MCF 10A (cell line): ENCODE measurements at regions not wholly inside any gene's neighbourhood (a gene's known extent, or its start where the extent isn't known, plus 50 kb on each side); places are given as distances from the start of the nearest gene placed in this dataset.

ENCODE experiments used
- BruUV-seq: library from RNA; stranded (reverse); fragments of 400-500 nt; replicated peaks from 2 replicates; lab custom pipeline; 2021; lab: Mats Ljungman, UMichigan
- CTCF ChIA-PET: fragments of 300-600 bp; sonication (Branson Sonifier 250); formaldehyde crosslinking; extraction: SDS; loops from one replicate; lab custom pipeline; 2021; ENCODE audit warnings: antibody characterized with exemption, inconsistent platforms; lab: Yijun Ruan, JAX
- POLR2A ChIA-PET: fragments of 300-600, 350-650 bp; sonication (Branson Sonifier 250); formaldehyde crosslinking; extraction: SDS; loops from one replicate; lab custom pipeline; 2020; ENCODE audit warnings: antibody characterized with exemption, inconsistent platforms; lab: Yijun Ruan, JAX
- DNase-seq: peaks from one replicate; pipeline ENCODE4 v3.0.0-alpha.2; 2018; ENCODE audit not compliant: unreplicated experiment
- H3K27ac Mint-ChIP-seq: one replicate; pipeline ENCODE4 v1.8.0; 2022; ENCODE audit warnings: mild to moderate bottlenecking, low read depth, mixed read lengths; ENCODE audit not compliant: unreplicated experiment
- H3K27me3 Mint-ChIP-seq: one replicate; pipeline ENCODE4 v1.8.0; 2022; ENCODE audit warnings: mixed read lengths; ENCODE audit not compliant: insufficient read depth, unreplicated experiment
- H3K36me3 Mint-ChIP-seq: one replicate; pipeline ENCODE4 v1.8.0; 2022; ENCODE audit warnings: mild to moderate bottlenecking, moderate library complexity, mixed read lengths; ENCODE audit not compliant: insufficient read depth, unreplicated experiment
- H3K4me1 Mint-ChIP-seq: one replicate; pipeline ENCODE4 v1.8.0; 2022; ENCODE audit warnings: mixed read lengths; ENCODE audit not compliant: insufficient read depth, unreplicated experiment
- H3K4me3 Mint-ChIP-seq: one replicate; pipeline ENCODE4 v1.8.0; 2022; ENCODE audit warnings: mild to moderate bottlenecking, moderate library complexity, mixed read lengths; ENCODE audit not compliant: unreplicated experiment
- H3K9me3 Mint-ChIP-seq: one replicate; pipeline ENCODE4 v1.8.0; 2022; ENCODE audit warnings: mixed read lengths; ENCODE audit not compliant: unreplicated experiment
- intact Hi-C: fragments of 100-400 bp; cut with micrococcal nuclease; formaldehyde crosslinking; loops from 2 replicates; pipeline ENCODE4 v1.14.1; 2022
- TF ChIP-seq, protein P1 (sequence below): fragments of 200-600 bp; IDR thresholded peaks from one replicate; pipeline ENCODE4 v1.8.0; 2022; ENCODE audit warnings: antibody characterized with exemption, mild to moderate bottlenecking; ENCODE audit not compliant: unreplicated experiment

GRCh38 chr16:11494029-11494428 is 92.7 kb downstream of the LITAF start:
- ChIA-PET CTCF (interaction anchor here (0.6 to 1.8 kb wide), 2 partner anchors 98 to 522 kb away, joined by 3 to 7 read pairs; no protein-coding TSS in a partner anchor), POLR2A (interaction anchor here (1.0 kb wide), 1 partner anchor 41 kb away, joined by 5 read pairs; no protein-coding TSS in a partner anchor)
- intact Hi-C loops, result no loop called here

GRCh38 chr16:11494433-11494832 is 92.3 kb downstream of the LITAF start:
- POLR2A ChIA-PET, result interaction anchor here (1.0 kb wide), 1 partner anchor 40 kb away, joined by 5 read pairs; no protein-coding TSS in a partner anchor
- TF ChIP-seq, protein P1, sequence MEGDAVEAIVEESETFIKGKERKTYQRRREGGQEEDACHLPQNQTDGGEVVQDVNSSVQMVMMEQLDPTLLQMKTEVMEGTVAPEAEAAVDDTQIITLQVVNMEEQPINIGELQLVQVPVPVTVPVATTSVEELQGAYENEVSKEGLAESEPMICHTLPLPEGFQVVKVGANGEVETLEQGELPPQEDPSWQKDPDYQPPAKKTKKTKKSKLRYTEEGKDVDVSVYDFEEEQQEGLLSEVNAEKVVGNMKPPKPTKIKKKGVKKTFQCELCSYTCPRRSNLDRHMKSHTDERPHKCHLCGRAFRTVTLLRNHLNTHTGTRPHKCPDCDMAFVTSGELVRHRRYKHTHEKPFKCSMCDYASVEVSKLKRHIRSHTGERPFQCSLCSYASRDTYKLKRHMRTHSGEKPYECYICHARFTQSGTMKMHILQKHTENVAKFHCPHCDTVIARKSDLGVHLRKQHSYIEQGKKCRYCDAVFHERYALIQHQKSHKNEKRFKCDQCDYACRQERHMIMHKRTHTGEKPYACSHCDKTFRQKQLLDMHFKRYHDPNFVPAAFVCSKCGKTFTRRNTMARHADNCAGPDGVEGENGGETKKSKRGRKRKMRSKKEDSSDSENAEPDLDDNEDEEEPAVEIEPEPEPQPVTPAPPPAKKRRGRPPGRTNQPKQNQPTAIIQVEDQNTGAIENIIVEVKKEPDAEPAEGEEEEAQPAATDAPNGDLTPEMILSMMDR, result no peak
- Mint-ChIP-seq H3K36me3 (peaks cover 14% of the 10 kb centered on the region), H3K4me3 (no peak overlapping the region), H3K4me1 (peaks cover 20% of the 10 kb centered on the region), H3K9me3 (no peaks in the 10 kb centered on the region), H3K27ac (no peak overlapping the region), H3K27me3 (no peaks in the 10 kb centered on the region)
- BruUV-seq, result no TSS peak
- CTCF ChIA-PET, result interaction anchor here (1.8 kb wide), 1 partner anchor 98 kb away, joined by 7 read pairs; no protein-coding TSS in a partner anchor
- DNase-seq, result no peak
- intact Hi-C loops, result no loop called here

More at GRCh38 chr16:11494029-11494428, 92.7 kb downstream of the LITAF start:
- TF ChIP-seq, protein P1, result no peak
- no peaks in the 10 kb centered on the region for H3K27me3 Mint-ChIP-seq
- no peak overlapping the region for H3K4me3 Mint-ChIP-seq
- H3K36me3 Mint-ChIP-seq, result peaks cover 14% of the 10 kb centered on the region
- H3K9me3 Mint-ChIP-seq, result no peaks in the 10 kb centered on the region
- no peak overlapping the region for H3K27ac Mint-ChIP-seq
- no TSS peak for BruUV-seq
- peaks cover 20% of the 10 kb centered on the region for H3K4me1 Mint-ChIP-seq
- DNase-seq, result no peak

DNA sequence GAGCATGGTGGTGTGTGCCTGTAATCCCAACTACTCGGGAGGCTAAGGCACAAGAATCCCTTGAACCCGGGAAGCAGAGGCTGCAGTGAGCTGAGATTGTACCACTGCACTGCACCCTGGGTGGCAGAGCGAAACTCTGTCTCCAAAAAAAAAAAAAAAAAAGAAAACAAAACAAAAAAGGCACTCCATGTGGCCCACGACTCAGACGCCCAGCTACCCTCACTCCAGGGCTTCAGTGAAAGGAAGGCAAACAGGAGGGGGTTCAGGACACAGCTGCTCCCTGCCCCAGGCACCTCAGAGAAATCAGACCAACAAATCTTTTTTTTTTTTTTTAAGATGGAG is 91.7 kb downstream of the LITAF start:
- POLR2A ChIA-PET, result interaction anchor here (1.0 kb wide), 2 partner anchors 40 to 132 kb away, joined by 3 to 5 read pairs; no protein-coding TSS in a partner anchor
- TF ChIP-seq, protein P1, result no peak
- Mint-ChIP-seq H3K4me3 (no peak overlapping the region), H3K36me3 (peaks cover 14% of the 10 kb centered on the region), H3K9me3 (no peaks in the 10 kb centered on the region), H3K27me3 (no peaks in the 10 kb centered on the region), H3K4me1 (peaks cover 20% of the 10 kb centered on the region), H3K27ac (no peak overlapping the region)
- no peak for DNase-seq
- BruUV-seq, result no TSS peak
- intact Hi-C loops, result no loop called here
- CTCF ChIA-PET, result interaction anchor here (0.5 to 1.8 kb wide), 3 partner anchors 57 to 99 kb away, joined by 3 to 7 read pairs (median 3); no protein-coding TSS in a partner anchor
